T1000 (cell line): ENCODE measurements at regions not wholly inside any gene's neighbourhood (a gene's known extent, or its start where the extent isn't known, plus 50 kb on each side); places are given as distances from the start of the nearest gene placed in this dataset.

Experiments
- DNase-seq: peaks from one replicate; lab custom pipeline; 2025; ENCODE audit warnings: mixed read lengths; lab: John Stamatoyannopoulos, UW

DNA sequence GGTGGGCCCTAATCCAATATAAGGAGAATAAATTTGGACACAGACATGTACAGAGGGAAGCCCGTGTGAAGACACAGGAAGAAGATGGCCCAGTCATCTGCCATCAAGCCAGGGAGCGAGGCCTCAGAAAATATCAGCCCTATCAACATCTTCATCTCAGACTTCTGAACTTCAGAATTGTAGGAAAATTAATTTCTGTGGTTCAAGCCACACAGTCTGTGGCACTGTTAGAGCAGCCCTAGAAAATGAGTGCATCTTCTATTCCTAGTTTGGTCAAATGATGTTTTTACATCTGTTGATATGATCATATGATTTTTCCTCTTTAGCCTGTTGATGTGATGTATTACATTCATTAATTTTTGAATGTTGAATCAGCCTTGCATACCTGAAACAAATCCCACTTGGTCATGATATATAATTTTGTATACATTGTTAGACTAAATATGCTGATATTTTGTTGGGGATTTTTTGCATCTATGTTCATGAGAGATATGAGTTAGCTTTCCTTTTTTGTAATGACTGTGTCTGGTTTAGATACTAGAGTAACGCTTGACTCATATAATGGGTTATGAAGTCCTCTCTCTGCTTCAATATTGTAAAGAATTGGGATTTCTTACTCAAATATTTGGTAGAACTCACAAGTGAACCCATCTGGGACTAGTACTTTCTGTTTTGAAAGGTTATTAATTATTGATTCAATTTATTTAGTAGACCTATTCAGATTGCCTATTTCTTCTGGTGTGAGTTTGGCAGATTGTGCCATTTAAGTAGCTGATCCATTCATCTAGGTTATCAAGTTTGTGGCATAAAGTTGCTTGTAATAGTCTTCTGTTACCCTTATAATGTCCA, 451.4 kb downstream of the EIPR1 start:
- no peak for DNase-seq

DNA sequence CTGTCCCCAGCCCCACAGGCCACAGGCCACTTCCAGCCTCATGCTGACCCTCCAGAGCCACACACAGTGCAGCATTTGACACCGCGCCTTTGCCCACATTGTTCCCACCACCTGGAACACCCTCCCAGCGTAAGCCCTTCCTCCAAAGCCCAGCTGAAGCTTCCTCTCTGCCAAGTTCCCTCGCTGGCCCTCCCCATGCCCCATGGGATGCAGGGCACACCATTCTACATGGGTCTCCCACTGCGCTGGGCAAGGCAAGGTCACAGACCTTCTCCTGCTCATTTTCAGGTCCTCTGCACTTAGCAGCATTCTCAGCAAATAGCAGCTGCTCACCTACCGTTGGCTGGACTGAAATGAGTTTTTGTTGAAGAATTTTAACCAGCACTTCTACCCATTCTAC, 455.5 kb downstream of the EIPR1 start:
- DNase-seq = no peak

DNA sequence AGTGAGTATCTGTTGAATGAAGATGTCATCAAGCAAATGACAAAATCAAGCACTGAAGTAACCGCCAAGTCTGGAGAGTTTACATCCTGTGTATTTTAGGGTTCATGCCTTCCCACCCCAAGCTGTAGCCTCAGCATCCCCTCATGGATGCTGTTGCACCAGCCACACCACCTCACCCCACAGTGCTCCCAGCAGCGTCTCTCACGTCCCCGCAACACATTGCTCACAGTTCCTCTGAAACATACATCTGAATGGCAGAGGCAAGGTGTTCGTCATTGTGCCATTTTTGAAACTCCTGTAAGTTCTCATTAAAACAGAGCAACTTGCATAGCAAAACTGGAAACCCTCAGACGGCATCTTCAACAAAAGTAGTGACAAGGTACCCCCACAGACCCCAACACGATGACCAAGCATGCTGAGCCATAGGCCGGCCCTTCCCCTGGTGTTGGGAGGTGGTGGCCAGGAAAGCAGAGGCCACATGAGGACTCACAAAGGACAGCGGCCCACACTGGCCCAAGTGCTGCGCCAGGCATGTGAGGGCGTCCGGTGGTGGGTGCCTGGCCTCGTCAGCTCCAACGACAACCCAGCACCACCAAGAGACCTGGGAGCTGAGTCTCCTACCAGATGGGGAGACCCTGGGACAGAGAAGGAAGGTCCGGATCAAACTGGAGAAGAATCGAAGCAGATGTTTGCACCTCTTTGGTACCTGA, 456.5 kb downstream of the EIPR1 start:
- no peak for DNase-seq

- DNase-seq = no peak
Observed at GRCh38 chr2:2919574-2920365, 457.8 kb downstream of the EIPR1 start.

DNA sequence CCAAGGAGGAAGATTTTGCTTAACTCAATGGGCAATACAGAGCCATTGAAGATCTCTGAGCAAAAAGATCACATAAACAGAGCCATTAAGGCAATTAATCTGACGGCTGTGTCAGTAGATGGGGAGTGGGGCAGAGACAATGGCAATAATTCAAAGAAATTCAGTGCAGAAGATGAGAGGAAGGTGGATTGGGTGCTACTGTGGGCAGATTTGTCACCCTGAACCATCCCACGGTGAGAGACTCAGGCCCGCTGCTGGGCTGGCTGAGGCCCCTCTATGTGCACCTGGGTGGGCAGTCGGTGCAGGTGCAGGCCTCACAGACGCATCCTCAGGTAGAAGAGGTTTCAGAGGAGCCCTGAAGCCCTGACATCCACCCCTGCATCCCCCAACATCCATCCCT, 458.6 kb downstream of the EIPR1 start:
- no peak for DNase-seq

DNA sequence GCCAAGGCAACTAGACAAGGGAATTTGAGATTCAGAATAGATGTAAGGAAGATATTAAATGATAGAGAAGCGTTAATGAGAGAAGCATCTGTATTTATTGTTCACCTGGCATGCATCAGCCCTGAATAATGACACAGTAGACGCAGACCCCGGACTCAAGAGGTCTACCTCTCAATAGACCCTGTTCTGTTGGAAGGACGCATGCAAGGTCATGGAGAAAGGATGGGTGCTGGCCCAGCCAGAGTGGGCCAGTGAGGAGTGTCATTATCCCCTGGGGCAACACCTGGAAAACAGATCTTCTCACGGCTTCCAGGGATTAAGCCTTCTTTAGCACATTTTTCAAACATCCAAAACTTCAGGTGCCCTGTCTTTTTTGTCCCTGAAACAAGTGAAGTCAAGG, 461.0 kb downstream of the EIPR1 start:
- no peak for DNase-seq

- no peak for DNase-seq
Observed at GRCh38 chr2:2914252-2914651, 463.4 kb downstream of the EIPR1 start.

DNA sequence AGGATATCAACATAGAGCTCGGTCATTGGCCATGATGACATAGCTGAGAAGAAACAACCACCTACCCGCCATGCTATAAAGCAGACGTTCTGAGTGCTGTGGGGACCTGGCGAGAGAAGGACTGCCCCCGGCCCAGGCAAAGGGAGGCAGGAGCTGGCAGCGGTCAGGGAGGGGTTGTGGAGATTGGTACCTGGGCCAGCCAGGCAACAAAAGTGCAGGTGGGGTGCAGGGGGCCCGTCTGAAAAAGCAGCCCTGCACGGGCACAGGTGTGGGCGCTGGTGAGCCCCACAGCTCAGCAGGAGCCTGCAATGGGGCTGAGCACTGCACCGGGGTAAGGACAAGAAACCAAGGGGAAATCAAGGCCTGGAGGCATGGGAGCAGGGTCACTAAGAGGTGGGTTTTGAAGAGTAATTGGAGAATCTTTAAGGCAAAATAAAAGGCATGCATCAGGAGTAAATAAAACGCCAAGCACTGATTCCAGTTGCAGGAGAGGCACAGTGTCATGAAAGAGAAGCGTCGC, 464.0 kb downstream of the EIPR1 start:
- no peak for DNase-seq

DNA sequence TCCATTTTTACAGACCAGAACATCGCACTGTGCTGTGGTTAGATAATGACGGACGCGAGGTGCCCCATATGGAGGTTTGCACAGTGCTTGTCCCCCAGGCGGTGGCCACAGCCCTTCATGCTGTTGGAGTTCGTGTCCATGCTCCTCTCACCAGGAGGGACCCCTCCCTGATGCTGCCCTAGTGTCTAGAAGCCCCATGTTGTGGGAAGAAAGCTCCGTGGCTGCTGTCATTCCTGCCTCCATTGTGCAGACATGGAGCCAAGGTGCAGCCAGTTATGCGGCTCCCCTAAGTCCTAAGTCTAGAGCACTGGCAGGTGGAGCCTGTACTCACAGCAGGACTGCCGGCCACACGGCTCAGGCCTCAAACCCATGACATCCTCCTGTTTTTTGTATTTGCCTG, 464.9 kb downstream of the EIPR1 start:
- no peak for DNase-seq

GRCh38 chr2:2912293-2912692, 465.3 kb downstream of the EIPR1 start:
- no peak for DNase-seq

DNA sequence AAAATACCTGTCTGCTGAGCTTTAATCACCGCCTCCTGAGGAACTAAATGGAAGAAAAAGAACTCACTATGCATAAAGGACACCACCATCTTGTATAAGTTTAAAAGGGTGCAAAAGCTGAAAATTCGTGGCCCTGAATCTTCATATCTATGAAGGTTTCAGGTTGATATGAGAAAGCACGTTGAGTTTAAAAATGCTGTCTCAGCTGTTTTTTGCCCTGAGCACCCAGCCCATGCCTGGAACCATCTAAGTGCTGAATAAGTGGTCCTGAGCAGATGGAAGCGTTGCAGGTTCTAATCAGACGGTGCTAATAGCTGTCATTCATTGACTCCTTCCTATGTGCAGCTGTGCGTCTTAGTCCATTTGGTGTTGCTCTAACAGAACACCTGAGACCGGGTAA, 467.4 kb downstream of the EIPR1 start:
- no peak for DNase-seq

DNA sequence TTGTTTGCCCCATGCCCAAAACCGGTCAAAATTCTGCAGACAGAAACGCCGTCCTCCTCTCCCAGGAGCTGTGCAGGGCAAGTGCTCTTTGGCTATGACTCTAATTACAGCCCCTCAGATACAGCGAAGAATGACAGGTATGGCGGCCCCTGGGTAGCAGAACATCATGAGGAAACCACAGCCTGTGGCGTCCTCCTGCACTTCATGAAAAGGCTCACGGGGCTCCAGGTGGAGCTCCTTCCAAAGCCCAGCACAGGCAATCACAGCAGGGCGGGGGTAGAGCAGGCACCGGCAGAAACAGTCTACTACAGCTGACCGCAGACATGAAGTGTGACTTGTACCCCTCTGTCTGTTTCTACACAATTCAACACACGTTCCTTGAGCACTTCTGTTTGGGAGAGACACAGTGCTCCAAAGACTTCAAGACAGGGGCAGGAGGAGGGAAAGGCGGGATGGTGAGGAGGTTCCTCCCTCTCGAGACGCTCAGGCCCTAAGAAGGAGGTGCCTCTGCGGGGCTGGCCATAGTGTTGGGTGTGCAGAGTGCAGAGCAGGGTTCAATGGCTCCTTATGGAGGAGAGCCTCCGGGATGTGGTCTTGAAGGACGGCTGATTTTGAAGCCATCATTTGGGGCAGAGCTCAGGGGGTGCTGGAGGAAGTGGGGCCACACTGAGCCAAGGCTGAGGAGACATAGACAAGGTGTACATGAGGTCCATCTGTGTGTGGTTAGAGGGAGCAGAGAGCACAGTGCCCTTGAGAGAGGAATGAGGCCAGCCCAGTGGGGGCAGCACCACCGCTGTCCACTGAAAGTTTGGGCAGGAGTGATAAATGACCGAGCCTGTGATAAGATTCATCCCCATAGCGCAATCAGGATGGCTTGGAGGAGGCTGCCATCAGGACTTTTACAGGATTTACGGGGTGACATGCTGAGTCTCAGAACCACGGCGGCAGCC, 468.3 kb downstream of the EIPR1 start:
- DNase-seq = no peak

DNA sequence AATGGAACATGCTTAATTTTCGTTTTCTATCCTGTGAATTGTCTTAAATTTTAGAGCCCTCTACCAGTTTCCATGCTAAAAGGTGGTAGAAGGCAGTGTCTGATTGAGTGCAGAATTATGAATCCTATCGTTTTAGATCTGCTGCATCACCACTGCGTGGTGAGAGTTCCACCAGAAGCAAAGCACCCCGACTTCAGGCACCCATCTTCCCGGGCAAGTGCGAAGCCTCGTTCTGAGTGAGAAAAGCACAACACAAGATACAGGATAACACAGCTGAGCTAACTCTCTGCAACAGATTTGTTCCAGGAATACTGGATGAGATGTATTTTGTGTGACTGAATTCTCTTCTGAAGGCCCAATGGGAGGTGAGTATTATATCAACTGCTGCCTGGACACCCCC, 471.5 kb downstream of the EIPR1 start:
- no peak for DNase-seq

DNA sequence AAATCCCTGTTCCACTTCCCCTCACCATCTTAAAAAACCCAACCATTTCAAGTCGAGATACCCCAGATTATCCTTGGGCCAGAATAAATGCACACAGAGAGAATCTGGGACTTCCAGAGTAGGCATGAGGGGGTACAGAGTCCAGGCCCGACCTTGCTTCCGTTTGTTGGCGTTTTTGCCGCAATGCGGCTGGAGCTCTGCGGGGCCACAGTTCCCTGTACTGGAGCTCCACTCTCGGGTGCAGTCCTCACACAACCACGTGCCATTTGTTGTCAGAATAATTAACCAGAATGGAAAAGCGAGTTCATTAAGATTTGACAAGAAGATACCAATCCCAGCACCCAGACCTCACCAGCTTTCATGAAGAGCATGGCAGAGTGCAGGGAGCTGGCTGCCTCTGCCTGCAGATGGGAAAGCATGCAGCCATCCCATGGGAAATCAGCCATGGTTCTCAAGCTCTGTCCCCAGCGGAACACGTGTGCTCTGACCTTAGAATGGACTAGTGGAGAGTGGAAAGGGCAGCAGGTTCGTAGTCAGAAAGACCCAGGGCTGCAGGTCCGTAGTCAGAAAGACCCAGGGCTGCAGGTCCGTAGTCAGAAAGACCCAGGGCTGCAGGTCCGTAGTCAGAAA, 472.8 kb downstream of the EIPR1 start:
- no peak for DNase-seq

DNA sequence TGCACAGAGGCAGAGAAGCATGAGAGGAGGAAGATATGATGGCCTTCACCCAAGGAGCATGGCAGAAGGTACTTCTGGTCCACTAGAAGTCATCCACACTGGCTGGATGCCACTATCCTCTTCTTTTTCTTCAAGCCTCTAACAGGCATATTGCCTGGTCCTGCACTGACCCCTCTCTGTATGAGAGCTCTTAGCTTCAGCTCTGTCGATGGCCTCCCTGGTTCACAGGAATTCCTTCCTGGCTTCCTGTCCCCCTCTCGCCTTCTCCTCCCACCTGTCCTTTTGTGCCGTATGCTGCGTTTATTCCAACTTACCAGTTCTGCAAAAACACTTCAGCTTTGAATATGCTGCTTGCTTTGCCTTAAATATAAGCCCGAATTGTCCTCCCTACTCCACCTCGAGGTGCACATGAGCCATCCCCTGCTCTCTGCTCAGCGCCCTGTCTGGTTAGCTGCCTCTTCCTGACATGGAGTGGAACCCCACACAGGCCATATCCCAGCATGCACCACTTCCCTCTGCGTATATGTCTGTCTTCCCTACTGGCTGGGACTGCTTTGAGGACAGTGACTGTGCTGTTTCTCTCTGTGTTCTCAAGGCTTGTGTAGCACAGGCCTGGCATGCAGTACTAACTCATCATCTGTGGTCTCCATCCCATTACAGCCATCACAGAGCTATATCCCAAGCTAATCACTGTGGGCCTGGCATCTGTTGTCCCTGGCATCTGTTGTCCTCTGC, 474.9 kb downstream of the EIPR1 start:
- DNase-seq = no peak

DNA sequence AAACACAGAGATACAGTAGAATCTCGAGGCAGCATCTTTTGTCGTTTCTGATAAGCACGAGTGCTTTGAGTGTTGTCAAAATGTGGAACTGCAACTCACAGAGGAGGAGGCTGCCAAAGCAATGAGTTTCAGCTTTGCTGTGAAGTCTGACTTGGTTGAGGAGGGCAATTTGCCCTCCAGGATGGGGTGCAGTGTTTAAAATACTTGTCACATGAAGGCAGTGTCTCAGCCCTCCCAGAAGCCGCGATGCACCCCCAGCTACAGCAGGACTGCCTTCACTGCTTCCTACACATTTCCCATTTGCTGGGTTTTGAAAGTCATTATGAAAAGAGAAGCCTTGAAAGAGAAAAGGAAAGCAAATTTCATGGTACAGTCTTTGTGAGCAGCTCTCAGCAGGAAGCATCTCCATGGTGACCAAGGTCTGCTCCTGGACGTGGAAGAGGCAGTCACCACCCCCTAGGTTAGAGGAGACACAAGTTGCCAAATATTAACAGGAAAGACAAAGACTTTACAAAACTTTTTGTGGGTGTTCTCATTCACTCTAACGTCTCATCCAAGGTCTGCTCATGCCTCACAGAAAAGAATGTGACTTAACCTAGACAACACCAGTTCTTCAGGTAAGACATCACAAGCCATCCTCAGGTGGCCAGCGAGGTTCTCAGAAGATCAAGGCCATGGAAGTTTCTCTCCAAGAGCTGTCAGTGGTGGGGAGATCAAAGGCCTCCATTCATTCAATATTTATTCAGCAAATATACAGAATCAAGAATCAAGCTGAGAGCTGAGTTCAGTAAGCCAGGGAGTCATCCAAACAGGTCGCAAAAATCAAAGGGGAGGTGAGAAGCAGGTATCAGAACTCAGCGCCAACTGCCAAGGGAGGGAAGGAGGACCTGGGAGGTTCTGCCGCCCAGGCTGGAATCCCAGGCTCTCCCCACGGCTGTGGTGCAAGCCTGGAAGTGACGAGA, 476.0 kb downstream of the EIPR1 start:
- no peak for DNase-seq

GRCh38 chr2:2899826-2900225, 477.8 kb downstream of the EIPR1 start:
- DNase-seq = no peak

GRCh38 chr2:2898744-2899143, 478.9 kb downstream of the EIPR1 start:
- DNase-seq = no peak

- DNase-seq = no peak
Observed at GRCh38 chr2:2896643-2897042, 481.0 kb downstream of the EIPR1 start.
